HFFc6 (cell line): ENCODE measurements at regions not wholly inside any gene's neighbourhood (a gene's known extent, or its start where the extent isn't known, plus 50 kb on each side); places are given as distances from the start of the nearest gene placed in this dataset.

Source experiments
- DNase-seq: peaks from one replicate; pipeline ENCODE4 v3.0.0-alpha.2; 2018
- H3K27ac Mint-ChIP-seq: 2 replicates; pipeline ENCODE4 v1.8.0; 2020; ENCODE audit warnings: mild to moderate bottlenecking, mixed read lengths
- H3K27me3 Mint-ChIP-seq: 2 replicates; pipeline ENCODE4 v1.8.0; 2021; ENCODE audit warnings: mild to moderate bottlenecking, moderate library complexity, mixed read lengths; ENCODE audit not compliant: insufficient read depth
- H3K36me3 Mint-ChIP-seq: 2 replicates; pipeline ENCODE4 v1.8.0; 2021; ENCODE audit warnings: low read depth, mixed read lengths
- H3K4me1 Mint-ChIP-seq: 2 replicates; pipeline ENCODE4 v1.8.0; 2020; ENCODE audit warnings: low read depth, mixed read lengths
- H3K4me3 Mint-ChIP-seq: 2 replicates; pipeline ENCODE4 v1.8.0; 2020; ENCODE audit warnings: mild to moderate bottlenecking, moderate library complexity, mixed read lengths
- H3K9me3 Mint-ChIP-seq: 2 replicates; pipeline ENCODE4 v1.8.0; 2020; ENCODE audit warnings: mild to moderate bottlenecking, mixed read lengths
- CTCF ChIP-seq: fragments of 200-600 bp; sonication (generic); IDR thresholded peaks from 2 replicates; pipeline ENCODE4 v1.5.0; 2021; ENCODE audit warnings: antibody characterized with exemption, mild to moderate bottlenecking

DNA sequence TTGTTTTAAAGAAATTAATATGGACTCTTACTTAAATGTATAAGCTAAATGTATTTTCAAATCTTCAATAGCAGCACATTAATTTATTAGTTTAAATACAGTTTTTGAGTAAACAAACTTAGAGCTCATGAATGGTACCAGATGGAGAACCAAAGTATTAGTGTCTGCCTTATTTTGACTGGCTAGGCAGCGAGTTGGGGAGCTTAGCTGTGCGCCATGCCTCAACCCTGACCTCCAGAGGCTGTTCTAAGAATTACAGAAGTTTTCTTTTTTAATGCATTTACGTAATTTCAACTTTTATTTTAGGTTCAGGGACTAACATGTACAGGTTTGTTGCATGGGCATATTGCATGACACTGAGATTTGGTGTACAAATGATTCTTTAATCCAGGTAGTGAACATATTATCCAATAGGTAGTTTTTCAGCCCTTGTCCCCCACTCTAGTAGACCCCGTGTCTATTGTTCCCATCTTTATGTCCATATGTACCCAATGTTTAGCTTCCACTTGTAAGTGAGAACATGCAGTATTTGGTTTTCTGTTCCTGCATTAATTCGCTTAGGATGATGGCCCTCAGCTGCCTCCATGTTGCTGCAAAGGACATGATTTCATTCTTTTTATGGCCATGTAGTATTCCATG, 166.8 kb downstream of the IQUB start:
- TF ChIP-seq CTCF, result peak; percentile 70
- H3K4me3 Mint-ChIP-seq, result no peak overlapping the region
- no peak for DNase-seq
- H3K27ac Mint-ChIP-seq, result no peak overlapping the region
- H3K36me3 Mint-ChIP-seq, result no peaks in the 10 kb centered on the region
- peaks cover 11% of the 10 kb centered on the region for H3K9me3 Mint-ChIP-seq
- H3K27me3 Mint-ChIP-seq, result no peaks in the 10 kb centered on the region
- H3K4me1 Mint-ChIP-seq, result no peaks in the 10 kb centered on the region

GRCh38 chr7:123367031-123367430, 167.3 kb upstream of the SLC13A1 start:
- H3K36me3 Mint-ChIP-seq, result no peaks in the 10 kb centered on the region
- H3K4me1 Mint-ChIP-seq, result no peaks in the 10 kb centered on the region
- H3K9me3 Mint-ChIP-seq, result peaks cover 11% of the 10 kb centered on the region
- no peak for DNase-seq
- H3K4me3 Mint-ChIP-seq, result no peak overlapping the region
- TF ChIP-seq CTCF, result no peak
- no peaks in the 10 kb centered on the region for H3K27me3 Mint-ChIP-seq
- H3K27ac Mint-ChIP-seq, result no peak overlapping the region

GRCh38 chr7:123366626-123367025, 166.9 kb upstream of the SLC13A1 start:
- no peaks in the 10 kb centered on the region for H3K27me3 Mint-ChIP-seq
- DNase-seq, result no peak
- peaks cover 11% of the 10 kb centered on the region for H3K9me3 Mint-ChIP-seq
- H3K27ac Mint-ChIP-seq, result no peak overlapping the region
- TF ChIP-seq CTCF, result no peak
- H3K4me3 Mint-ChIP-seq, result no peak overlapping the region
- H3K4me1 Mint-ChIP-seq, result no peaks in the 10 kb centered on the region
- H3K36me3 Mint-ChIP-seq, result no peaks in the 10 kb centered on the region

DNA sequence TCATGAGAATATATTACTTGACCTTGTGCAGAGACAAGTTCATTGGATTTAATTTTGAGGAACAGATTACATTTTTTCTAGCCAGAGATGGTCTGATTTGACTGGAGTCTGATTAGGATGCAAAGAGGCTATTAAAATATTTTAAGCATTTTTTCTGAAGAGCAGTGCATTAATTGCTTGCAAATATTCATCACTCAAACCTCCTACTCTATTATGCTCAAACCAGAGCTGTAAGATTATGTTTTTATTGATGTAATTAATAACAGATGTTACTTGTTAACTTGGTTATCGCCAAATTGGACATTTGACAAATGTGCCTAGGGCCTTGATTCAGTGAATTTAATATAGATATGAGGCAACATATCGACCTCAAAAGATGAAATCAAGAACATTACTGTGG, 160.9 kb upstream of the SLC13A1 start:
- Mint-ChIP-seq H3K4me3 (no peak overlapping the region), H3K9me3 (peaks cover 17% of the 10 kb centered on the region), H3K4me1 (no peaks in the 10 kb centered on the region), H3K27me3 (no peaks in the 10 kb centered on the region), H3K27ac (no peak overlapping the region), H3K36me3 (no peaks in the 10 kb centered on the region)
- TF ChIP-seq CTCF, result no peak
- DNase-seq, result no peak

- no peak for DNase-seq
- H3K9me3 Mint-ChIP-seq, result peaks cover 10% of the 10 kb centered on the region
- no peak overlapping the region for H3K4me3 Mint-ChIP-seq
- TF ChIP-seq CTCF, result no peak
- H3K27ac Mint-ChIP-seq, result no peak overlapping the region
- no peaks in the 10 kb centered on the region for H3K36me3 Mint-ChIP-seq
- H3K27me3 Mint-ChIP-seq, result no peaks in the 10 kb centered on the region
- H3K4me1 Mint-ChIP-seq, result no peaks in the 10 kb centered on the region
These were observed 155.9 kb upstream of the SLC13A1 start for GRCh38 chr7:123355576-123356190.
